ENCODE measurements at regions not wholly inside any gene's neighbourhood (a gene's known extent, or its start where the extent isn't known, plus 50 kb on each side); places are given as distances from the start of the nearest gene placed in this dataset.

DNA sequence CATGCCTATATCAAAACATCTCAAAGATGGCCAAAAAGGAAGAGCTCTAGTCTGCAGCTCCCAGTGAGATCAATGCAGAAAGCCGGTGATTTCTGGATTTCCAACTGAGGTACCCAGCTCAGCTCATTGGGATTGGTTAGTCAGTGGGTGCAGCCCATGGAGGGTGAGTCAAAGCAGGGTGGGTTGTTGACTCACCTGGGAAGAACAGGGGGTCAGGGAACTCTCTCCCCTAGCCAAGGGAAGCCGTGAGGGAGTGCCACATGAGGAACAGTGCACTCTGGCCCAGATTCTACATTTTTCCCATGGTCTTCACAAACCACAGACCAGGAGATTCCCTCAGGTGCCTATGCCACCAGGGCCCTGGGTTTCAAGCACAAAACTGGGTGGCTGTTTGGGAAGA lies 57.3 kb upstream of the FGF16 start:
- TF ChIP-seq, protein P1, sequence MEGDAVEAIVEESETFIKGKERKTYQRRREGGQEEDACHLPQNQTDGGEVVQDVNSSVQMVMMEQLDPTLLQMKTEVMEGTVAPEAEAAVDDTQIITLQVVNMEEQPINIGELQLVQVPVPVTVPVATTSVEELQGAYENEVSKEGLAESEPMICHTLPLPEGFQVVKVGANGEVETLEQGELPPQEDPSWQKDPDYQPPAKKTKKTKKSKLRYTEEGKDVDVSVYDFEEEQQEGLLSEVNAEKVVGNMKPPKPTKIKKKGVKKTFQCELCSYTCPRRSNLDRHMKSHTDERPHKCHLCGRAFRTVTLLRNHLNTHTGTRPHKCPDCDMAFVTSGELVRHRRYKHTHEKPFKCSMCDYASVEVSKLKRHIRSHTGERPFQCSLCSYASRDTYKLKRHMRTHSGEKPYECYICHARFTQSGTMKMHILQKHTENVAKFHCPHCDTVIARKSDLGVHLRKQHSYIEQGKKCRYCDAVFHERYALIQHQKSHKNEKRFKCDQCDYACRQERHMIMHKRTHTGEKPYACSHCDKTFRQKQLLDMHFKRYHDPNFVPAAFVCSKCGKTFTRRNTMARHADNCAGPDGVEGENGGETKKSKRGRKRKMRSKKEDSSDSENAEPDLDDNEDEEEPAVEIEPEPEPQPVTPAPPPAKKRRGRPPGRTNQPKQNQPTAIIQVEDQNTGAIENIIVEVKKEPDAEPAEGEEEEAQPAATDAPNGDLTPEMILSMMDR (IDR thresholded peaks at IDR 0.05) = no peak
- TF ChIP-seq POLR2A (IDR thresholded peaks at IDR 0.05) = no peak

All from testis (tissue), 2 donors.